ENCODE measurements at regions not wholly inside any gene's neighbourhood (a gene's known extent, or its start where the extent isn't known, plus 50 kb on each side); places are given as distances from the start of the nearest gene placed in this dataset.

GRCh38 chr9:78582821-78583220, 285.9 kb downstream of the PSAT1 start:
- no peak for ATAC-seq
- Histone ChIP-seq H3K36me3 (ENCODE audit: control insufficient read depth, insufficient read depth, low read length) (no peaks in the 10 kb centered on the region), H3K9me3 (ENCODE audit: control insufficient read depth, insufficient read depth, low read length) (no peaks in the 10 kb centered on the region), H3K4me3 (ENCODE audit: low read length) (no peak overlapping the region), H3K27ac (ENCODE audit: low read length) (no peak overlapping the region), H3K27me3 (ENCODE audit: control insufficient read depth, insufficient read depth, low read length) (no peaks in the 10 kb centered on the region), H3K4me1 (ENCODE audit: control insufficient read depth, insufficient read depth, low read length) (no peaks in the 10 kb centered on the region)
- Mint-ChIP-seq H3K4me3 (no peak overlapping the region), H3K27ac (no peak overlapping the region), H3K9me3 (peaks cover 0 to 4% of the 10 kb centered on the region in 2 donors), H3K4me1 (no peaks in the 10 kb centered on the region), H3K27me3 (ENCODE audit: low read depth in 2 of 2) (peaks cover 7% of the 10 kb centered on the region in 2 donors), H3K36me3 (no peaks in the 10 kb centered on the region)
- no peak for DNase-seq
- intact Hi-C loops (cut with micrococcal nuclease): no loop called here
- WGBS (ENCODE audit: insufficient coverage): 47% methylated on average over 5 of the region's 5 CpGs
- no peak for TF ChIP-seq CTCF (IDR thresholded peaks at IDR 0.05)

DNA sequence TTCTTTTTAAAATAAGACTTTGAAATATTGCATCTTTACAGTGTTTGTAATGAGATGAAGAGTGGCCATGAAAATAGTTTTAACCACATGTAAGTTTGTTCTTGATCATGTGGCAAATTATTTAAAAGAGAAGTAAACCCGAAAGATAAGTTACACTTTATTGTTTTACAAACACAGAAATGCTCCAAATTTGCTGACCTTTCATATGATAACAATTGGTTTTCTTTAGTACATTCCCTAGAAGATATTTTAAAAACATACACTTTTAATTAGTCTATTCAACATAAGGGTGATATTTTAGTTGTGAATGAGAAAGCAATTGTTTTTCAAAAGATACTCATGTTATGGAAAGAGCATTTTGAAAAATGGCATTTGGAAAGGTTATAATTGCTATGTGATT, 287.7 kb downstream of the PSAT1 start:
- H3K27me3 Mint-ChIP-seq (ENCODE audit: low read depth in 2 of 2): peaks cover 7% of the 10 kb centered on the region in 2 donors
- peaks cover 0 to 4% of the 10 kb centered on the region in 2 donors for H3K9me3 Mint-ChIP-seq
- no peaks in the 10 kb centered on the region for H3K4me1 Mint-ChIP-seq
- H3K36me3 Mint-ChIP-seq: no peaks in the 10 kb centered on the region
- Histone ChIP-seq H3K9me3 (ENCODE audit: control insufficient read depth, insufficient read depth, low read length) (no peaks in the 10 kb centered on the region), H3K27ac (ENCODE audit: low read length) (no peak overlapping the region), H3K36me3 (ENCODE audit: control insufficient read depth, insufficient read depth, low read length) (no peaks in the 10 kb centered on the region), H3K4me3 (ENCODE audit: low read length) (no peak overlapping the region), H3K27me3 (ENCODE audit: control insufficient read depth, insufficient read depth, low read length) (no peaks in the 10 kb centered on the region), H3K4me1 (ENCODE audit: control insufficient read depth, insufficient read depth, low read length) (no peaks in the 10 kb centered on the region)
- no peak for DNase-seq
- WGBS (ENCODE audit: insufficient coverage): no CpG with 5 or more reads among the region's 1 CpG
- ATAC-seq: no peak
- no peak overlapping the region for H3K27ac Mint-ChIP-seq
- H3K4me3 Mint-ChIP-seq: no peak overlapping the region
- intact Hi-C loops (cut with micrococcal nuclease): no loop called here
- TF ChIP-seq CTCF (IDR thresholded peaks at IDR 0.05): no peak

DNA sequence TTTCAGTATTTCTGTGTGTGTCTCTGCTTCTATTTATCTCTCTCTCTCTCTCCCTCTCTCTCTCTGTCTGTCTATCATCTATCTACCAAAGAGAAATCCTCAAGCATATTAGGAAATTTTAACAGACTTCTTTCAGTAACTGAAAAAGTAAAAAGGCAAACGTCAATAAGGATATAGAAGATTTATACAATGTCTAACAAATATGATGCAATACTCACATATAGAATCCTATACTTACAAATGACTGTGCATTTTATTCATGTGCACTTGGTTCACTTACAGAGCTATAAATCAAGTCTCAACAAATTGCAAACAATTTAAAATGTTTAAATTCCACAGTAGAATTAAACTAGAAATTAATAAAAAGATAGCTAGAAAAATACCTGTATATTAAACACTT, 289.0 kb downstream of the PSAT1 start:
- no peak overlapping the region for H3K27ac ChIP-seq (ENCODE audit: low read length)
- intact Hi-C loops (cut with micrococcal nuclease): no loop called here
- Mint-ChIP-seq H3K4me1 (no peaks in the 10 kb centered on the region), H3K9me3 (no peaks in the 10 kb centered on the region), H3K27ac (no peak overlapping the region), H3K4me3 (no peak overlapping the region), H3K36me3 (no peaks in the 10 kb centered on the region), H3K27me3 (ENCODE audit: low read depth in 2 of 2) (peaks cover 3 to 7% of the 10 kb centered on the region in 2 donors)
- ATAC-seq (no peak), DNase-seq (no peak)
- no peaks in the 10 kb centered on the region for H3K9me3 ChIP-seq (ENCODE audit: control insufficient read depth, insufficient read depth, low read length)
- no peak overlapping the region for H3K4me3 ChIP-seq (ENCODE audit: low read length)
- TF ChIP-seq CTCF (IDR thresholded peaks at IDR 0.05): no peak
- H3K36me3 ChIP-seq (ENCODE audit: control insufficient read depth, insufficient read depth, low read length): no peaks in the 10 kb centered on the region
- H3K27me3 ChIP-seq (ENCODE audit: control insufficient read depth, insufficient read depth, low read length): no peaks in the 10 kb centered on the region
- WGBS (ENCODE audit: insufficient coverage): no CpG with 5 or more reads among the region's 1 CpG
- no peaks in the 10 kb centered on the region for H3K4me1 ChIP-seq (ENCODE audit: control insufficient read depth, insufficient read depth, low read length)

- Histone ChIP-seq H3K36me3 (ENCODE audit: control insufficient read depth, insufficient read depth, low read length) (no peaks in the 10 kb centered on the region), H3K9me3 (ENCODE audit: control insufficient read depth, insufficient read depth, low read length) (no peaks in the 10 kb centered on the region), H3K4me3 (ENCODE audit: low read length) (no peak overlapping the region), H3K27ac (ENCODE audit: low read length) (no peak overlapping the region), H3K4me1 (ENCODE audit: control insufficient read depth, insufficient read depth, low read length) (no peaks in the 10 kb centered on the region), H3K27me3 (ENCODE audit: control insufficient read depth, insufficient read depth, low read length) (no peaks in the 10 kb centered on the region)
- no peaks in the 10 kb centered on the region for H3K4me1 Mint-ChIP-seq
- no peak for TF ChIP-seq CTCF (IDR thresholded peaks at IDR 0.05)
- intact Hi-C loops (cut with micrococcal nuclease): no loop called here
- ATAC-seq (no peak), DNase-seq (no peak)
- no peak overlapping the region for H3K27ac Mint-ChIP-seq
- no peaks in the 10 kb centered on the region for H3K9me3 Mint-ChIP-seq
- WGBS (ENCODE audit: insufficient coverage): no CpG with 5 or more reads among the region's 1 CpG
- H3K36me3 Mint-ChIP-seq: no peaks in the 10 kb centered on the region
- H3K4me3 Mint-ChIP-seq: no peak overlapping the region
- peaks cover 0 to 2% of the 10 kb centered on the region in 2 donors for H3K27me3 Mint-ChIP-seq (ENCODE audit: low read depth in 2 of 2)
Observed at GRCh38 chr9:78590068-78590467, 293.1 kb downstream of the PSAT1 start.
